ENCODE measurements at regions not wholly inside any gene's neighbourhood (a gene's known extent, or its start where the extent isn't known, plus 50 kb on each side); places are given as distances from the start of the nearest gene placed in this dataset.

DNA sequence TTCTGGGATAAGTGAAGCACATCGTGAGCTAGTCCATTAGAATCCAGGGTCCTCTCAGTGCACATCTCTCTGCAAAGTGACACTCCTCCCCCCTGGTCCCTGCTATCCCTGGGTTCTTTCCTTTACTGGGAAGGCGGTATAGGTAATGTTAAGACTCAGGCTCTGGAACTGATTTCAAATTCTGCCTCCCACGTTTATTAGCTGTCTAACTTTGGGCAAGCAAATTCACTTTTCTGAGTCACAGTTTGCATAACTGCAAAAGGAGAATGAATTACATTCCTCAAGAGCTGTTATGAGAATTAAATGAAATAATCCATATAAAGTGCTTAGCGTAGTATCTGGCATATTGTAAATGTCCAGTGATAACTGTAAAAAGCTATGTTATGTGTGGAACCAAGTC, 168.1 kb upstream of the LRRN1 start:
- no peak for TF ChIP-seq CTCF (conservative IDR thresholded peaks at IDR 0.05)
- no peak for TF ChIP-seq ZFX (IDR thresholded peaks at IDR 0.05)
- no peak overlapping the region for H3K27ac ChIP-seq

DNA sequence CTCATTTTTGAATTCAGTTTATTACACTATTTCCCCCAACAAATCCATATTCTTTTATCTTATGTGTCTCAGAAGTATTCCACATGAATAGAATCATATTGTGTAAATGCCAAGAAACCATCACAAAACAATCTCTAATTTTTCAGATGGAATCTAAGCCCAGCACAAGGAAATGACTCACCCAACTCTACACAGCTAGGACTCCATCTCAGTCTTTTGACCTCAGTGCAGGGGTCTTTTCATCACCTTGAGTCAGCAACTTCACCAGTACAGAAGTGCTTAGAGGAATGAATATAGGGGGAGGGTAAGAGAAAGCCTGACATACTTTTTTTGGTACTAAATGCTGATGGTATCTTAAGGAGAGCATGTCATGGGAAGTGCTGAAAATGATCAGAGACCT, 169.3 kb upstream of the LRRN1 start:
- no peak for TF ChIP-seq ZFX (IDR thresholded peaks at IDR 0.05)
- TF ChIP-seq CTCF (conservative IDR thresholded peaks at IDR 0.05), result no peak
- no peak overlapping the region for H3K27ac ChIP-seq

GRCh38 chr3:3628676-3629328, 170.4 kb upstream of the LRRN1 start:
- H3K27ac ChIP-seq, result no peak overlapping the region
- no peak for TF ChIP-seq ZFX (IDR thresholded peaks at IDR 0.05)
- TF ChIP-seq CTCF (conservative IDR thresholded peaks at IDR 0.05), result no peak

GRCh38 chr3:3627114-3627513, 172.1 kb upstream of the LRRN1 start:
- TF ChIP-seq ZFX (IDR thresholded peaks at IDR 0.05), result no peak
- no peak for TF ChIP-seq CTCF (conservative IDR thresholded peaks at IDR 0.05)
- H3K27ac ChIP-seq, result no peak overlapping the region

DNA sequence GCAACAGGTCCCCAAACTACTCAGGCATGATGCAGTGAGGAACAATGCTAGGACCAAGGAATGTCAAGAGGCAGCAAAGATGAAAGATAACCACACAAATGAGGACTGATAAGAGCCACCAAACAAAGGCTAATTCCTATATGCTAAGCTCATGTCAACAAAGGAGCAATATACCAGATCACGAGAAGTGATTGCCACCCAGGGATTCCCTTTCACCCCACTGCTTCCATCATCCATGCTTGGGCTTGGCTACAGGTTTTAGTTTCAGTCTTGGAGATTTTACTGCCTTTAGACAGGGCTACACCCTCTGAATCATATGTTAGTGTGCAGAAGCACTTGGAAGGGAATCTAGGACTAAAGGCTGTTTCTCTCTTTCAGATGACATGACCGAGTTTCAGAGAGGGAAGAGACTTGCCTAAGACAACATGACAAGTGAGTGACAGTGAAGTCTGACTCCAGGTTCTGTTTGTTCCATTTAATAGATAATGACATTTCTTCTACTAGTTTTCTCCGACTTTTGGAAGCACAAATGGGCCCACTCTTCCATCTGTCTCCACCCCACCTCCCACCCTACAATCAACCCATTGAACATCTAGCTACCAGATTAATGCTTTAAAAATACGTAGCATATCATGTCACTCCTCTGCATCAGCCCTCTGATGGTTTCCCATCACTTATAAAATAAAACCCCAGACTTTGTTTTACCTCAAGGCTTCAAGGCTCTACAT, 173.5 kb upstream of the LRRN1 start:
- TF ChIP-seq CTCF (conservative IDR thresholded peaks at IDR 0.05), result no peak
- TF ChIP-seq ZFX (IDR thresholded peaks at IDR 0.05), result no peak
- no peak overlapping the region for H3K27ac ChIP-seq

- no peak overlapping the region for H3K27ac ChIP-seq
- no peak for TF ChIP-seq CTCF (conservative IDR thresholded peaks at IDR 0.05)
- no peak for TF ChIP-seq ZFX (IDR thresholded peaks at IDR 0.05)
These were observed 179.4 kb upstream of the LRRN1 start for GRCh38 chr3:3619815-3620214.

DNA sequence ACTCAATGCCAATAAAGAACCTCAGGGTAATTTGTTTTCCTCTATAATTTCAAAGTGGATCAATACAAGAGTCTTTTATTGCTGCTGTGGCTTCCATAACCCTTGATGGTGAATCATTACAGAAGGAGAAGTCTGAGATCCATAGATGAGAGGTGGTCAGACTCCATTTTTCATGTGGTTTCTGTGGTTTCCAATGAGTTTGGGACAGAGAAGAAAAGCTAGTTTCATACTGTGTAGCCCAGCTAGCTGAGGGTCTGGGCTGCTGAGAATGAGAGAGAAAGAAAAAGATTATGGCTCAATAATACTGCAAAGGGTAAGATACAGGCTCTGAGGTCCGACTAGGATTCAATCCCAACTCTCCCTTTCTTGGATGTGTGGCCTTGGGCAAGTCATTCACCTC, 180.6 kb upstream of the LRRN1 start:
- TF ChIP-seq CTCF (conservative IDR thresholded peaks at IDR 0.05), result no peak
- no peak for TF ChIP-seq ZFX (IDR thresholded peaks at IDR 0.05)

More for the DNA sequence above, 180.6 kb upstream of the LRRN1 start:
- H3K27ac ChIP-seq, result no peak overlapping the region

Measured in C4-2B (cell line).